ENCODE measurements at regions not wholly inside any gene's neighbourhood (a gene's known extent, or its start where the extent isn't known, plus 50 kb on each side); places are given as distances from the start of the nearest gene placed in this dataset.

DNA sequence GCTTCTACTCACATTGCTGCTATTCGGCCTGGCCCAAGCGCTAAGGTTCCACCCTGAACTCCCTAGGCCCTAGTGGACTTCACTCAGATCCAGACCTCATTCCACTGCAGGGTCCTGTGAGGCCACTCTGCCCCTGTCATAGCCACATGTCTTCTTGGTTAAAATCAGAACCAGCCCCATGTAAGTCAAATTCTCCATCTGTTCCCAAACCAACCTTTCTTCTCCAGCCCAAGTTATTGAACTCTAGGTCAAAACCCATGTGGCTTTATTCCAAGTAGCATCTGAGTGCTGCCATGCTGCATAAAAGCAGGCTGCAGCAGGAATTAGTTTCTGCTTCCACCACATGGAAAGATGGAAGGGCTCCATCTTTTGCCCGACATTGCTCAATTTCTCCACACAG, 281.2 kb downstream of the SNX13 start:
- no peak for DNase-seq

DNA sequence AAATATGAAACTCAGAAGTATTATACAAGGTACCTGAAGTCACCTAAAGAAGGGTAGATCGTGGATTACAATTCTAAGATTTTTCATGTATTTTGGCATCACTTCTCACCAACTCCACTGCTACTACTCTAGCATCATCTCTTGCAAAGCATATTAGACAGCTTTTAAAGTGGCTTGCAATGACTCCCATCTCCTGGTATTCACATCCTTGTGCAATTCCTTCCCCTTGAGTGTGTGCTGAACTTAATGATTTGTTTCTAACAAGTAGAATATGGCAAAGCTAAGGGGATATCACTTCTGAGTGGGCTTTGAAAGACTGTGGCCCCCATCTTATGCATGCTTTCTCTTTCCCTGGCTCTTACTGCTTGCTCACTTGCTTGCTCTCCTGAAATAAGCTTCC, 280.2 kb downstream of the SNX13 start:
- DNase-seq: peak; percentile 85

- DNase-seq: peak; percentile 79
Observed at GRCh38 chr7:17661982-17662585, 278.2 kb downstream of the SNX13 start.

DNA sequence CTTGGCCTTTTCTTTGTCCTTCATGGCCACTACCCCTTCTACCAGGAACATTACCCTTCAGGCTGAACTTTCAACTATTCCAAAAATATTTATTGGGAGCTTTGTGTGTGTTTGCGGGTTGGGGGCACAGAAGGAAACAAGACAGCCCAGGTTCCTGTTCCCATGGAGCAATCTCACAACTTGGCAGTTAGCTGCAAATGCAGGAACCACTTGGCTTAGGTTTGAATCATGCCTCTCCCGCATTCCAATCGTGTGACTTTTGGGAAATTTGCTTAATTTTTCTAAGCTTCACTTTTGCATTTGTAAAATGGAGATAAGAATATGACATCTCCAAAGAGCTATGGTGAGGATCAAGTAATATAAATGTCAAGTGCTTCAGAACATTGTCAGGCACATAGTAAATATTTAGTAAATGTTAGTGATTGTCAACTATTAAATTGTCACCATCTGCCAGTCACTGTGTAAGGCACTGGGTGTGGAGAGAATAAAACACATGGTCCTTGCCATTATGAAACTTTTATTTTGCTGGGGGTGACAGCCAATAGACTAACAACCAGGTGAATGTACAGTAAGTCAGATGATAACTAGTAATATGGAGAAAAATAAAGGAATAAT, 277.1 kb downstream of the SNX13 start:
- DNase-seq: peak; percentile 92

DNA sequence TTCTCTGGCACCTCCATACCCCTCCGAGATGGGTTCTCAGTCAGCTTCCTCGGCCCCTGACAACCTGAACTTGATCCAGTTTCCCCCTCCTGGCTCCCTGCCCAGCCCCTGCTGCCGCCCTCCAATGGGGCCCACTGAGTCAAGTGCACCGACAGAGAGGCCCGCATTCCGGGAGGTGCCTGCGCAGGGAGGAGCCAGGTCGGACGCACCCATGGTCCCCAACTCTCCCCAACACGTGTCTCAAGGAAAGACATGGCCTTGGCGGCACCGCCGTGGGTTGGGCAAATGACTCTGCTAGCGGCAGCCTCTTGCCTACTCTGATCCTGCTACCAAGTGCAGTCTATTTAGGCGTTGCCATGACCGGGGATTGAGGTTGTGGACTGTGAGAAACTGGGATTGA, 275.3 kb downstream of the SNX13 start:
- DNase-seq: no peak

DNA sequence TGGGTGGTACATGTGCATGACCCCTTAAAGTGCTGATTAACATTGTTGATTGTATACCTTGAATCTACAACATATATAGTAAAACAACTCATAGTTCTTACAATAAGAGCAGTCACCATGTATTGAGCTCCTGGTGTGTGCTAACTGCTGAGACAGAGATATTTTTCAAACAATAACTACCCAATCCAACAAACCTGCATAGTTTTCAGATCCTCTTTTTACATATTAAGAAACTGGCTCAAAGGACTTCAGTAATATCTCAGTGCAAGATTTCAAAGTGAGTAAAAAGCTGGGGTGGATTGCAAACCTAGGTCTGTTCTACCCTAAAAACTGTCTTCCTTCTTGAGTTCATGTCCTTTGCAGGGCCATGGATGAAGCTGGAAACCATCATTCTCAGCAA, 272.2 kb downstream of the SNX13 start:
- no peak for DNase-seq

DNA sequence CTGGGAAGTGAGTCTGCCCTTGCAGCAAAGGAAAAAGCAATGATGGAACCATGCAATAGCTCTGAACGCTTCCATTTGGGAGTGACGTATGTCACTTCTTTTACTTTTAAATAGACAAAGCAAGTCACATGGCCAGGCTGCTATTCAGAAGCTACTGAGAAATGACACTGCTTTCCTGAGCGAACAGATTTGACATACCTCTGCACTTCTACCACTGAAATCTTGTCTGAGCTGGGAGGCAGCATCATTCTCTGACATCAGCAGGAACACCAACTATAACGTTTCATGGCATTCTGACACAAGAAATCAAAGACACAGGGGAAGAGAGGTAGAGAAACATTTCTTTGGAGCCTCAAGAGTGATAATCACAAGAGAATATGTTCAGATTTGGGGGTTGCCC, 271.1 kb downstream of the SNX13 start:
- DNase-seq: no peak

GRCh38 chr7:17671956-17672355, 268.3 kb downstream of the SNX13 start:
- no peak for DNase-seq

- no peak for DNase-seq
Observed at GRCh38 chr7:17672783-17673182, 267.5 kb downstream of the SNX13 start.

DNA sequence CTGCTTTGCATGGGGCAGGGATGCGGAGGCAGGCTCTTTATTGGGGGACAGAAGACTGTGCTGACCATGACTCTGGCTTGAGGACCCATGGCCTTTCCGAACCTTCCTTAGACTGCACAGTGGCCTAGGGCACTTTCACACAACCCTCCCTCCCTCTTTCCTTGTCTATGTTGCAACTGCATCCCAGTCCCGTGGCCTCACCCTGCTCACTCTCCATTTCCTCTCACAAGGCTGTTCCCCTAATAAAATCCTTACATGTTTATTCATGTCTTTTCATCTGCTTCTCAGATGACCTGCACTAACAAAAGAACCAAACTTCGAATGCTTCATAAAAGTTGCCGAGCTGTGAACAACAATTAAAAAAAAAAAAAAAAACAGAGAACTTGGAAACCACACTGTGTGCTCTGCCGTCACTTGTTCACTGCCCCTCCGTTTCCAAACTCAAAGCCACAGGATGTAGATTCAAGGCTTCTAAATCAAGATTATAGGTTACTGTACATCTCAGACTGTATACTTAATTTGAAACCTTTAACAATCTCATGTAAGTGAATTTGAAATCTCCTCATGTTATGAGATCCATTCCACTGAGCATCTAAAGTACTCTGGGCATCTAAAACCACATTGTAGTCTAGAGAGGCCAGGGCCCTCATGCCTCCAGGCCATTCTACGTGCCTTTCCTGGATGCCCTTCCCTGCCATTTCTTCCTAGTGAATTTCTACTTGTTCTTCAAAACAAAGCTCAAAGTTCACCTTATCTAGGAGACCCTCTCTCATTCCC, 265.9 kb downstream of the SNX13 start:
- DNase-seq: no peak

DNA sequence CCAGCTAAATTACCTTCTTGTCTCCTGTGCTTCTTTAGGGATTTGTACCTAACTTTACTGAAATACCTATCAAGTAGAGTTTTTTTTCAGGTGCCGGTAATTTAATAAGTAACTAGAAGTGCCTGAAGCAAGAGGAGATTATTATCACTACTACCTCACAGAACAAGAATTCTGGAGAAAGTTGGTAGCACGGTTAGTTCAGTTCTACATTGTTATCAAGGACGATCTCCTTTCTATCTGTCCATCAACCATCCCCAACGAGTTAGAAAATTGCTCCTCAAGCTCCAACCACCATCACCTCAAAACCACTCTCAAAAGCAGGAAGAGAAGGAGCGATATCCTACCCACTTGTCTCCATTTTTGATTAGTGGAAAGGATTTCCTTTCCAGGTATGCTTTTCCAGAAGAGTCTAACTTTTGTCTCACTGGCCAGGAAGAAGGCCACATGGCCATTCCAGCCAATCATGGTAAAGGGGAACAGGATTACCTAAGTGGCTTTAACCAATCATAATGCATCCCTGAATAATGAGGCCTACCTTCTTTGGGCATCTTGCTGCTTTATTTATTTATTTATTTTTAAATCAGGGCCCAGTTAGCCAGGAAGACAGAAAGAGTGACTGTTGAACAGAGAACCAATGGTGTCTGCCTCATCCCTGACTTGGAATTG, 265.2 kb downstream of the SNX13 start:
- no peak for DNase-seq

DNA sequence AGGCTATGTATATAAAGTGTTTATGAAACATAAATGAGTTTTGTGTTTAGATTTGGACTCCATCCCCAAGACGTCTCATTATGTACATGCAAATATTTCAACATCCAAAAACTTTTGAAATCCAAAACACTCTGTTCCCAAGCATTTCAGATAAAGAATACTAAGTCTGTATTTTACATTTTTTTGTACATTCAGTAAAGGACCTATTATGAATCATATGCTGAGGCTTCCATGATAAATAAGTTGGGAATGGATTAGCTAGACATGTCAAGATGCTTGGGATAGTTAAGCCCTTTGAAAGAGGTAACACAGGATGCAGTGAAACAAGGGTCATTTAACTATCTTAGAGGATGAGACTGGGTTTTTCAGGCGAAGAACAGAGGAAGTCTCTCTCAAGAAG, 262.9 kb downstream of the SNX13 start:
- peak; percentile 90 for DNase-seq

DNA sequence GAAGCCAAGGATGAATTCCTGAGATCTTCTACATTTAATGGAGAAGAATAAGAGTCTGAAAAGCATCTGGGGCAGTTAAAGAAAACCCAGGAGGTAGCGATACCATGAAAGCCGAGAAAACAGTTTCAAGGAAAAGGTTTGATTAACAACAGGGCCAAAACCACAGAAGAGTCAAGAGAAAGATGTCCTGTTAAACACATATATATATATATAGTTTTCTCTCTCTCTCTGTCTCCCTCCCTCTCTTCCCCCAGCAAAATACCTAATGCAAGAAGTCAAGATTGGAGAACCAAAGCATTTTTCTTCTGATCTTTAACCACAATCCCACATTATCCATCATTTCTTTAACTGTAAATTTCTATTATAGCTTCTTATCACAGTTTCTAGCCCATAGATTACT, 261.4 kb downstream of the SNX13 start:
- peak; percentile 55 for DNase-seq

- peak; percentile 88 for DNase-seq
Observed at GRCh38 chr7:17679458-17679857, 260.8 kb downstream of the SNX13 start.

DNA sequence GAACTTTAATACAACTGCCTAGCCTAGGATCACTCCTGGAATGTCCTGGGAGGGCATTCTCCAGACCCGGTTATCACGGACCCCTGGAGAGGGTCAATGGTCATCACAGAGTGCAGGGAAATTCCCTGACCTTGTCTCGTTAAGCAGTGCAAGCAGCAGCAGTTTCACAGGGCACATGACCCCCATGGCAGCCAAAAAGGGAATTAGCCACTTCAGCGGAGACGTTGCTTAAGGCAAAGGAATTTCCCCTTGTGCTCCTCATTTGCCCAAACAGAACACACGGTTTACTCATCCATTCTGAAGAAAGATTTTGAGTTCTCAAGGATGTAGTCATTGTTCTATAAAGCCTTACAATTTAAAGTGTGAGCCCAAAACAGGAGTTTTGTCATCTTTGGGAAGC, 260.3 kb downstream of the SNX13 start:
- peak; percentile 95 for DNase-seq

DNA sequence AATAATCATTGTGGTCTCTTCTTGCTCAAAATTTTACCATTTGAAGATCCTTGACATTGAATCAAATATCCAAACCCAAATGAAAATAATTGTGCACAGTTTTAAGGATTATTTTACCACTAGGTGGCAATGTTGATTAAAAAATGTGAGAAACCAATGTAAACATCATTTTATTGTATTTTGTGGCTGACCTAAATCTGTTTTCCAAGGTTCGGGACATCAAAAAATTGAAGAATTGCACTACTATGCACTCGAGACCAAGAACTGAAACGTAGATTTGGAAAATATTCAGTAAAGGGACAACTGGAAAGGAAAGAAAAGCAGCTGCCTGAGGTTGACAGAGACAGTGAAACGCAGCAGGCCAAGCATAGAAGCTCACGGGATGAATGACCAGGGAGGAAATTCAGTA, 259.3 kb downstream of the SNX13 start:
- DNase-seq: peak; percentile 45

- peak; percentile 36 for DNase-seq
Observed at GRCh38 chr7:17681965-17682364, 258.3 kb downstream of the SNX13 start.

- peak; percentile 47 for DNase-seq
Observed at GRCh38 chr7:17682586-17682985, 257.7 kb downstream of the SNX13 start.

GRCh38 chr7:17685141-17685540, 255.2 kb downstream of the SNX13 start:
- no peak for DNase-seq

- DNase-seq: no peak
Observed at GRCh38 chr7:17687361-17687760, 252.9 kb downstream of the SNX13 start.

DNA sequence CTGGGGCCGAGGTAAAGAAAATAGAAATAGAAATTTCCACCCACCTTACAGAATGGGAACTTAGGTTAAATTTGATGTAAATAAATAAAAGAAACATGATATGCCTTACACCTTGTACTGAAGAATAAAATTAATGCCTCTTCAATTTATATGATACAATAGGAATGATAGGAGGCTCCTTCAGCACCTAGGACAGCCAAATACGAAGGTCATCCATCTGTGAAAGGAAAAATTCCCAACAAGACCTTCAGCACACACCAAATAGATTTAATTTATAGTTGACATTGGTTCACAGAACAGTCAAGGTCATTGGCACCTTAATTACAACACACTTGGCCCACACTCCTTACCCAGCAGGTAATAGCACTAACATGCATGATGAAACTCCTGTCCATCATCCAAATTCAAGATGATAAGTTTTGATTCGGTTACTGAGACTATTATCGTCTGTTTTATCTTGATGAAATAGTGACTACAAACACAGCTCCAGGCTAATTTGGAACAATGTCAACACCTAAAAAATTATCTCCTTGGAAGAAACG, 250.9 kb downstream of the SNX13 start:
- DNase-seq: no peak

DNA sequence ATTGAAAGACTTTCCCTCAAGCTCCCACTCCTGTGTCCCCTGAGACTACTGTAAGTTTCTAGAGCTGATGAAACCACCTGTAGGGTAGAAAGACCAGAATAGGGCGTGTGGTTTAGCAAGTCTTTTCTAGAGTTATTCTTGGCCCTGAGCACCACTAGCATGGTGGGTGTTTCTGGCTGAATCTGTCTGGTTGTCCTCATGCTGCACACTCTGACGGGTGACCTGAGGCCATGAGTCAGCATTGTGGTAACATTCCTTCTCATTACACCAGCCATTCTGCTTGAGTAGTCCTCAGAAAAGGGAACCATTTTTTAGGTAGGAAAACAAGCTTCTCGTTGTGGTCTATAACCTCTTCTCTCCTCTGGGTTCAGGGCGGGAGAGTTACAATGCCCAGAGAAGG, 250.3 kb downstream of the SNX13 start:
- DNase-seq: peak; percentile 97

DNA sequence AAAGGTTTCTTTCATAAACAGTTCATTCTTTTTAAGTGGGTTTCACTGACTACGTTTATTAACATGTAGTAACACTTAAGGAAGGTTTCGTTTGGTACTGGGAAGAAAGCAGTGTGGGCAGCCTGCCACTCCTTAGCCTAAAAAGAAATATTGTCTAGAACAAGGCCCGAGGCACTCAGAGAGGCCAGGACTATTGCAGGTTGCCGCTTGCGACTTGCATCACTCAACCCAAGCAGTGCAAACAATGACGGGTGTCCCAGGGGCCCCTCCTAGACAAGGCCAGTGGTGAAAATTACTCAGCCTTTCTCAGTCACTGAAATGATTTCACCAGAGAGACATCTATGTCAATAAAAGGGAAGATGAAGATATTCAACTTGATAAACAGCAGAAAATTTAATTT, 243.9 kb downstream of the SNX13 start:
- DNase-seq: peak; percentile 92

Measured in fibroblast of skin of right biceps (primary cell).